Erythroblast (primary cell): ENCODE measurements at regions not wholly inside any gene's neighbourhood (a gene's known extent, or its start where the extent isn't known, plus 50 kb on each side); places are given as distances from the start of the nearest gene placed in this dataset.
"Not testable (repeated sequence)": the region's sequence is repeated elsewhere in the genome, so short reads cannot be mapped to it uniquely, and the experiment has no call there.

Experiments
- GATA1 ChIP-seq: IDR thresholded peaks from 2 replicates; pipeline ENCODE4 v1.6.1; 2011; ENCODE audit warnings: low read depth, mild to moderate bottlenecking, control low read depth, low read length, moderate library complexity
- POLR2A ChIP-seq: IDR thresholded peaks from 2 replicates; pipeline ENCODE4 v1.6.1; 2011; ENCODE audit warnings: mild to moderate bottlenecking, low read length

GRCh38 chr6:150147-150546 is 142.1 kb upstream of the DUSP22 start:
- not testable (repeated sequence) for TF ChIP-seq POLR2A, GATA1
